HepG2 (cell line): ENCODE measurements at regions not wholly inside any gene's neighbourhood (a gene's known extent, or its start where the extent isn't known, plus 50 kb on each side); places are given as distances from the start of the nearest gene placed in this dataset.

Experiments used
- NPAS2 ChIP-seq: sonication (generic); formaldehyde crosslinking; IDR thresholded peaks from 2 replicates; pipeline ENCODE4 v1.8.0; 2022; ENCODE audit warnings: mild to moderate bottlenecking, missing genetic modification reagents, borderline replicate concordance
- POLR2AphosphoS5 ChIP-seq: IDR thresholded peaks from 2 replicates; pipeline ENCODE4 v1.6.1; 2012; ENCODE audit warnings: low read depth, low read length
- RXRA ChIP-seq: sonication (generic); formaldehyde crosslinking; IDR thresholded peaks from 2 replicates; pipeline ENCODE4 v1.5.1; 2020; ENCODE audit warnings: missing genetic modification reagents
- ZNF547 ChIP-seq: sonication (generic); formaldehyde crosslinking; IDR thresholded peaks from 2 replicates; pipeline ENCODE4 v1.5.1; 2020; ENCODE audit warnings: mild to moderate bottlenecking, missing genetic modification reagents
- TF ChIP-seq, protein P1 (sequence below): sonication (generic); formaldehyde crosslinking; IDR thresholded peaks from 2 replicates; pipeline ENCODE4 v1.4.0; 2020; ENCODE audit warnings: missing genetic modification reagents
- TF ChIP-seq, protein P2 (sequence below): sonication (generic); formaldehyde crosslinking; IDR thresholded peaks from 2 replicates; pipeline ENCODE4 v1.5.0; 2020; ENCODE audit warnings: mild to moderate bottlenecking, missing genetic modification reagents, moderate library complexity

DNA sequence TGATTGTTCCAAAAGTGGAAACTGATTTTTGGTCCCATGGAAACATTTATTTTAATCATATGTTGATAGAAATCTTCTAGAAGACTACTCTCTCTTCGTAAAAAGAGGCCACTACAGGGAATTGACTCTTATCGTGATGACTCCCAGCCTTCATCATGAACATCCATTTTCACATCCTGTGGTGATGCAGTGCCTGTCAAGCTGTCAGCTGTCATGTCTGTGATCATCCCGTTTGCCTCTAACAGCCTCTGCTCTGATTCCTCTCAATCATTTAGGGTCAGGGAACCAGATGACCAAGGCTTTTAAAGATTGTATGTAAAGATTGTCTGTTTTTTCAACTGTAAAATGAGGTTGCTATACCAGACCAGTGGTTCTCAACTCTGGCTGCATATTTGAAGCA is 419.0 kb upstream of the MGAT4C start:
- TF ChIP-seq RXRA (no peak), POLR2AphosphoS5 (no peak), NPAS2 (CRISPR knock-in tag) (no peak), ZNF547 (CRISPR knock-in tag) (no peak)
- TF ChIP-seq, protein P1, sequence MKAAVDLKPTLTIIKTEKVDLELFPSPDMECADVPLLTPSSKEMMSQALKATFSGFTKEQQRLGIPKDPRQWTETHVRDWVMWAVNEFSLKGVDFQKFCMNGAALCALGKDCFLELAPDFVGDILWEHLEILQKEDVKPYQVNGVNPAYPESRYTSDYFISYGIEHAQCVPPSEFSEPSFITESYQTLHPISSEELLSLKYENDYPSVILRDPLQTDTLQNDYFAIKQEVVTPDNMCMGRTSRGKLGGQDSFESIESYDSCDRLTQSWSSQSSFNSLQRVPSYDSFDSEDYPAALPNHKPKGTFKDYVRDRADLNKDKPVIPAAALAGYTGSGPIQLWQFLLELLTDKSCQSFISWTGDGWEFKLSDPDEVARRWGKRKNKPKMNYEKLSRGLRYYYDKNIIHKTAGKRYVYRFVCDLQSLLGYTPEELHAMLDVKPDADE, result no peak
- TF ChIP-seq, protein P2, sequence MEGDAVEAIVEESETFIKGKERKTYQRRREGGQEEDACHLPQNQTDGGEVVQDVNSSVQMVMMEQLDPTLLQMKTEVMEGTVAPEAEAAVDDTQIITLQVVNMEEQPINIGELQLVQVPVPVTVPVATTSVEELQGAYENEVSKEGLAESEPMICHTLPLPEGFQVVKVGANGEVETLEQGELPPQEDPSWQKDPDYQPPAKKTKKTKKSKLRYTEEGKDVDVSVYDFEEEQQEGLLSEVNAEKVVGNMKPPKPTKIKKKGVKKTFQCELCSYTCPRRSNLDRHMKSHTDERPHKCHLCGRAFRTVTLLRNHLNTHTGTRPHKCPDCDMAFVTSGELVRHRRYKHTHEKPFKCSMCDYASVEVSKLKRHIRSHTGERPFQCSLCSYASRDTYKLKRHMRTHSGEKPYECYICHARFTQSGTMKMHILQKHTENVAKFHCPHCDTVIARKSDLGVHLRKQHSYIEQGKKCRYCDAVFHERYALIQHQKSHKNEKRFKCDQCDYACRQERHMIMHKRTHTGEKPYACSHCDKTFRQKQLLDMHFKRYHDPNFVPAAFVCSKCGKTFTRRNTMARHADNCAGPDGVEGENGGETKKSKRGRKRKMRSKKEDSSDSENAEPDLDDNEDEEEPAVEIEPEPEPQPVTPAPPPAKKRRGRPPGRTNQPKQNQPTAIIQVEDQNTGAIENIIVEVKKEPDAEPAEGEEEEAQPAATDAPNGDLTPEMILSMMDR (CRISPR knock-in tag), result no peak
